GM21515 (cell line): ENCODE measurements at regions not wholly inside any gene's neighbourhood (a gene's known extent, or its start where the extent isn't known, plus 50 kb on each side); places are given as distances from the start of the nearest gene placed in this dataset.
"Not testable (repeated sequence)": the region's sequence is repeated elsewhere in the genome, so short reads cannot be mapped to it uniquely, and the experiment has no call there.

Experiments
- ATAC-seq: cut with Tn5 transposase; IDR thresholded peaks from one replicate; pipeline ENCODE4 v1.9.1; 2021; ENCODE audit not compliant: unreplicated experiment

DNA sequence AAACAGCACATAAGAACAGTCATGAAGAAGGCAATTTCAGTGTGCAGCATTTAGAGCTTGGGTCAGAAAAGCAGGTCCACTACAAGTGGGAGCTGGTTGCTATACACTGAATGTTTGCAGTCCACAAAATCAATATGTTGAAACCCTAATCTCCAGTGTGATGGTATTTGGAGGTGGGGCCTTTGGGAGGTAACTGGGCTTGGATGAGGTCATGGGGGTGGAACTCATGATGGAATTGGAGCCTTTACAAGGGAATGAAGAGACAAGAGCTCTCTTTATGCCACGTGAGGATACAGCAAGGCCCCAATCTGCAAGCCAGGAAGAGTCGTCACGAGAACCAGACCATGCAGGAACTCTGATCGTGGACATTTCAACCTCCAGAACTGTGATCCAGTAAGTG lies 216.7 kb upstream of the SLC35B3 start:
- no peak for ATAC-seq

DNA sequence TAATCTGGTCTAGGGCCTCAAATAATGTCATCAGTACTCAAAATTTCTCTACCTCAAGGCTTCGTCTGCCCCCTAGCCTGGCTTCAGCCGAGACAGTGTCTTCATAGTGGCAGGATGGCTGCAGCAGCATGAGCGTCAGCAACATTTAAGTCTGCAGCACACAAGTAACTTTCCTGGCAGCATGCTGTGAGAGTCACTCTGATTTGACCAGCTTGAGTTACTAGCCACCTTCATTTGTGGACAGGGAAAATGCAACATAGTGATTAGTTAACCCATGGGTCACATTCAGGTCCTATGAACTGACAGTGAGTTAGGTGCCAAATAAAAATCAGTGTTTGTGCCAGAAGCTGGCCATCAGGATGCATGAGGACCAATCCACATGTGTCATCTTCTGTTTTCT lies 209.9 kb upstream of the SLC35B3 start:
- ATAC-seq = no peak

DNA sequence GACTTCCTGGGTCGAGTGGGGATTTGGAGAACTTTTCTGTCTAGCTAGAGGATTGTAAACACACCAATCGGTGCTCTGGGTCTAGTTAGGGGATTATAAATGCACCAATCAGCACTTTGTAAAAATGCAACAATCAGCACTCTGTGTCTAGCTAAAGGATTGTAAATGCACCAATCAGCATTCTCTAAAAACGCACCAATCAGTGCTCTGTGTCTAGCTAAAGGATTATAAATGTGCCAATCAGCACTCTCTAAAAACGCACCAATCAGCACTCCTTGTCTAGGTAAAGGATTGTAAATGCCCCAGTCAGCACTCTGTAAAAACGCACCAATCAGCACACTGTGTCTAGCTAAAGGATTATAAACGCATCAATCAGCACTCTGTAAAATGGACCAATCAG lies 209.0 kb upstream of the SLC35B3 start:
- no peak for ATAC-seq

DNA sequence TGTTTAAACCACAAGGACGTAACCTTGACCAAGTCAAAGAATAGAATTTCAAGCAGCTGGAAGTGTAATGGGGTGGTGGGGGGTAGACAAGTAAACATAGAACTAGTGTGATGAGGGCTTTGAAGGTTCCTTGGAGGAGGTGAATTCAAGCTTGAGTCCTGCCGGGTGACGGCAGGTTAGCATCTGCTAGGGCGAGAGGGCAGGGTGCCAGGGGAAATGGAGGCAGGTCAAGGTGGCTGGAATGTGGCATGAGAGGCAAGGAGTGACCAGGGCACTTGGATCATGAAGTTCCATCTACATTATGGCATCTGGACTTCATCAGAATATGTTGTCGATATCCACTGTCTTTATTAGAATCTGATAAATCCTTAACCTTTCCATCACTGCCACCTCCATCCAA lies 207.5 kb upstream of the SLC35B3 start:
- no peak for ATAC-seq

DNA sequence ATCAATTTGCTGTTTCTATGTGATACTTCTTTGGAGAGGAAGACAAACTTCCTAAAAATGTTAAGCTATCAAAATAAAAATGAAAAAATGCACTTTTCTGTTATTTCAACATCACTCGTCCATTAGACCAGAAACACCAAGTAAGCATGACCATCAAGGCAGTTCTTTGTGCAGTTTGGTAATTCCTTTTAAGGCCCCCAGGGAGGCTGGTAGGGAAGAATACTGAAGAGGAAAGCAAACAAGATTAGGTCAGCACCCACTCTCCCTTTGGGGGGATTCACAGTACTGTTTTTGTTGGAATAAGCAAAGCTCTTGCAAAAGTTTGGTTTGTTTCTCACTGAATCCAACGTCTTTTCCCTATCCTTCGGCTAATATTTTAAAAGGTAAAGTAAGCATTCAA lies 206.8 kb upstream of the SLC35B3 start:
- no peak for ATAC-seq

DNA sequence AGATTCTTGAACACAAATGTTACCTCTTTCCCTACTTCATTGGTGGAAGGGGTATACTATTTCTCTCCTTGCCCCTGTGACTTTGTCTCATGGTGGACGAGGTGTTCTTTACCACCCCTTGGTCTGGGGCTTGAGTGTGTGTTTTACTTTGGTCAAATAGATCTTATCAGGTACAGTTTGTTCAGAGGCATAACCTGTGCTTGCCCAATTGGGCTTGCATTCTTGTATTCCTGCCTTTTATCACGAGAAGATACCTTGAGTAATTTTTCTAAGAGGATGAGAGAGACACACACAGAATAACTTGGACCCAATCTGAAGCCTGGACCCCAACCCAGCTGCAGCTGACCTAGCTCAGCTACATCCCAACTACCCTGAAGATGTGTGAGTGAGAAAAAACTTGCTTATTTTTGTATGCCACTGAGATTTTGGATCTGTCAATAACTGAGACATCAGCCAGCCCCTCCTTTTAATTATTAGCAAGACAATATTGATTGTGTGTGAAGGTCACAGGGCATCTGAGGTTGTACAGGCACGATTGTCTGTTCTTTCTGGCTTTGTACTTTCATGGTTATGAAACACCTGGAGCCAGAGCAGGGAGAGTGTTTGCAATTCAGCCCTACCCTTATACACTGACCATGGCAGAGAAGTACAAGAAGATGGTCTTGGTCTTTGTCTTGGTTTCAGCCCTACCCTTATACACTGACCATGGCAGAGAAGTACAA lies 204.7 kb upstream of the SLC35B3 start:
- ATAC-seq = no peak

DNA sequence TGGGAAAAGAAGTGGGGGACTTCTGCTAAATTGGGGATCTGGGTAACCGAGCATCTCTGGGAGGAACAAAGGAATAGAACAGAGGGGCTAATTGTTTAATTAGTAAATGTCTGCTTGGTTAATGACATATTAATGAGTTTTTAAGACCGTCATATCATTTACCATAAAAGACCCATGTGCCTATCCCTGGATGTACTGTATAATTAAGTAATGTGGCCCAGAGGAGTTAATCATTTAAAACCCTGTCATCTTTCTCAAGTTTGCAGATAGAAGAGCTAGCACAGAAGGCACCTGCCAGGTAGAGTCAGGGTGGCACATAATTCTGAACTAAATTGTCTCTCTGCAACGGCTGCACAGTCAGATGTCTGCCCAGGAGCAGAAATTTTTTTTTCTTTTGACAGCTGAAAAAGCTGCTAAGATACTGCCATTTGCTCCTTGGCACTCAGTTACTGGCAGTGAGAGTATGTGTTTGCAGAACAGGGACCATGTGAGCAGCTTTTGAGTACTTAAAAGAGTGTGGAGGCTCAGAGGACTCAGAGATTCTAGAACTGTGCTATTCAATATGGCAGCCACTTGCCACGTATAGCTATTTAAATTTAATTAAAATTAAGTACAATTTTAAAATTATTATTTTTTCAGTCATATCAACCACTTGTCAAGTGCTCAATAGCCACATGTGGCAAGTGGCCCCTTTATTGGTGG lies 202.7 kb upstream of the SLC35B3 start:
- ATAC-seq = no peak

DNA sequence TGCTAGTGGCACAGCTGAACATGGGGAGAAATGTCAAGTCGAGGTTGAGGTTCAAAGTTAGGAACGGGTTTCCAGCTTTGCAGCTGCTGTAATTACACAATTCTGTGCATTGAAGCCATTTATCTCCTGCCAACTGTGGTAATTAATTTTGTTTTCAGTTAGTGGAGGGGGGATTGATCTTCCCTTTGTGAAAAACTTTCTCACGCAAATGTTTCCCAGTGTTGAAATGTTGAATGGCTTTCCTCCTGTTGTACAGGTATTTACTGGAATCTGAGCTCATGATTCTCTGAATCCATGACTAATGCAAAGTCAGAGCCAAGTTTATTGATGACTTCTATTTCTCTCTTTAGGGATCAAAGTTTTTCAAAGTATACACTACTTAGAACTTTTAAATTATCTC lies 198.4 kb upstream of the SLC35B3 start:
- no peak for ATAC-seq

DNA sequence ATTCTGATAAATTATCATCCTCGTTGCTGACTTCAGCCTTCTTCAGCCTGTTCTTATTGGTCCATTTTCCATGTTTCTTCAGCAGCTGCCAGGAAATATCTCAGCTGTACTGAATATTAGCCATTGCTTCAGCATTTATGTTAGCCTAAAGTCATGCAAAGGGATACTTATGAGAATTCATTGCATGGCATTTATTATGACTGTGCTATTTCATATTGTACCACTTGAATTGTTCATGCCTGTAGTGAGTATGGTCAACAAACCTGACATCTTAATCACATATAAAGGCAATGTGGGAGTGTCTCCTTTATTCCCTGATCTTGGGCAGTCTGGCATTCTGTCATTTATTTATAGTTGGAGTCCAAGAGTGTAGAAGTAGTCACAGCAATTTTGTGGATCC lies 193.4 kb upstream of the SLC35B3 start:
- no peak for ATAC-seq

DNA sequence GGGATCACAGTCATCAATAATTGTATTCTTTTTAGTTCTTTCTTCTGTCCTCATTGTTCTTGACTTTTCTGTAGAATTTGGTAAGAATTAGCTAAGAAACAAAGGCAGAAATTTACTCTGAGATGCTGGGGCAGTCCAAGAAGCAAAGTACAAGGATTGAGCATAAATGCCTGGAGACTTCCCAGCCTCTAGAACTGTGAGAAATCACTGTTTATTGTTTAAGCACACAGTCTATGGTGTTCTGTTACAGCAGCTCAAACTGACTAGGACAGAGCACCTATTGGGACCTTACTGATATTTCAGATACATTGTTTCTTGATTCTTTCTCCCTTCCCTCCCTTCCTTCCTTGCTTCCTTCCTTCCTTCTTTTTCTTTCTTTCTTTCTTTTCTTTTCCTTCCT lies 192.7 kb upstream of the SLC35B3 start:
- no peak for ATAC-seq

DNA sequence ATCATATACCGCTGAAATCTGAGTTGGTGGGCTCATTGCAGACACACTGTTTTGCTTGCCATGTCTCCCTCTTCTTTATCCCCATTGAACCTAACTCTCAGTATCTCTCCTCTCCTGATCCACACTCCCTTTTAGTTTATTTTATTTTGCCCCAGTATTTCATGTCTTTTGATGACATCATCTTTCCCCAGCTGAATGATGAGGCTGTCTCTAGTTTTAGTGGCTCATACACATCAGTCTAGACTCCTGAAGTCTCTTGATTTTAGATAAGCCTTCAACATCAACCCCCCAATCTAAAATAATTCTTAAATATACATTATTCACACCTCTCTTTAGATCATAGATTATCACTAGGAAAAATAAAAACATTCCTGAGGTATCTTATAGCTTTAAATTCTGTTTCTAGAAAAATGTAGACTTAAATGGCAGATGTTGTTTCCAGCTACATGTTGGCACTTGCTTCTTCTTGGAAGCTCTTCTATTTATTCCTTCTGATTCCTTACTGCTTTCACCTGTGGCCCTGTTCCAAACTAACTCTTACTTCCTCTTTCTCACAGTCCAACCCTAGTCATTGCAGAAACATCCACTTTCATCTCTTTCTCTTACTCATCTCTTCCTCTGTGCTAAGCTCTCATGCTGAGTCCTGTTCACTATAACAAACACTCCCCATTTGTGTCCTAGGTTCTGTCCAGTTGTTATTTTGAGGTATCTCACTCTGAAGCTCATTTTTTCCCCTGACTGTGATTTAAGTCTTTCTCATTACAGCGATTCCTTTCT lies 191.9 kb upstream of the SLC35B3 start:
- ATAC-seq = no peak

DNA sequence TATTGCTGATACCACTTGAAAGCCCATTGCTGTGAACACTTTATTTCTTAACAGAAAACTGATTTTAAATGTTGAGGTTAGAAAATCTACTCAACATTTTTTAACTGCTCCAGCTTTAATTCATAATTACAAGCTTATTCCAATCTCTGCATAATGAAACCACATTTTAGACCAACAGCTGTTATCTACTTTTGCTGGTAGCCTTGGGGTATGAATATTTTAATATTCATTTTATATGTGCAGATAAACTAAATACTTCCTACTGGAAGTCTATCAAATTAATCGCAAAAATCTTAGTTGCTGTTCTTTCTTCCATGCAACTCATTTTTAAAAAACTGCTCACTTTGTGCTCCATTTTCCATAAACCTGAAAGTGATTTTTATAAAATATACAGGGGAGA lies 189.3 kb upstream of the SLC35B3 start:
- ATAC-seq = no peak

DNA sequence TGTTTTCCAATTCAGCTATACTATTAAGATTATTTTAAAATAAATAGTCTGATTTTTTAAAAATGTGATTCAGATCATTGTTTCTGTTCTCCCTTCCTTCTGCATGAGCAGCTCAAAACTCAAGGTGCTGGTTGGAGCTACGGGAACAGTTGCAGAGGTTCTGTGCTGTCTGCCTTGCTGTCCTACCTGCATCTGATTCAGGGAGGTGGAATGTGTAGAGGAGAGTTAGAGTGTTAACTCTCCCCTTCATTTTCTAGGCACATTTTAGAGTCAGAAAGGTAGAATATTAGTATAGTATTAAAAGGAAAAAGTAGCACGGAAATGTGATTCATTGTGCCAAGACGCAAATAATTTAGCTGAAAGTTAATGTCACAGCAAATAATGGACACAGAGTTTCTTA lies 188.1 kb upstream of the SLC35B3 start:
- ATAC-seq = no peak

DNA sequence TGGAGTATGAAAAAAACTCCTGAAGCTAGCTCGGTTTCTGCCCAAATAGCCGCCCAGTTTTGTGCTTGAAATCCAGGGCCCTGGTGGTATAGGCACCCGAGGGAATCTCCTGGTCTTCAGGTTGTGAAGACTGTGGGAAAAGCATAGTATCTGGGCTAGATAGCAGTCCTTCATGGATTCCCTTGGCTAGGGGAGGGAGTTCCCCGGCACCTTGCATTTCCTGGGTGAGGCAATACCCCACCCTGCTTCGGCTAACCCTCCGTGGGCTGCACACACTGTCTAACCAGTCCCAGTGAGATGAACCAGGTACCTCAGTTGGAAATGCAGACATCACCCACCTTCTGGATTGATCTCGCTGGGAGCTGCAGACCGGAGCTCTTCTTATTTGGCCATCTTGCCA lies 184.5 kb upstream of the SLC35B3 start:
- ATAC-seq = no peak

DNA sequence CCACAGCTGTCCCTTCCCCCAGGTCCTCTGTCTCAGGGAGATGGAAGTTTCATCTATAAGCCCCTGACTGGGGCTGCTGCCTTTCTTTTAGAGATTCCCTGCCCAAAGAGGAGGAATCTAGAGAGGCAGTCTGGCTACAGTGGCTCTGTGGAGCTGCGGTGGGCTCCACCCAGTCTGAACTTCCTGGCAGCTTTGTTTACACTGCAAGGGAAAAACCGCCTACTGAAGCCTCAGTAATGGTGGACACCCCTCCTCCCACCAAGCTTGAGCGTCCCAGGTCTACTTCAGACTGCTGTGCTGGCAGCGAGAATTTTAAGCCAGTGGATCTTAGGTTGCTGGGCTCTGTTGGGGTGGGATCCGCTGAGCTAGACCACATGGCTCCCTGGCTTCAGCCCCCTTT lies 184.1 kb upstream of the SLC35B3 start:
- ATAC-seq = not testable (repeated sequence)

DNA sequence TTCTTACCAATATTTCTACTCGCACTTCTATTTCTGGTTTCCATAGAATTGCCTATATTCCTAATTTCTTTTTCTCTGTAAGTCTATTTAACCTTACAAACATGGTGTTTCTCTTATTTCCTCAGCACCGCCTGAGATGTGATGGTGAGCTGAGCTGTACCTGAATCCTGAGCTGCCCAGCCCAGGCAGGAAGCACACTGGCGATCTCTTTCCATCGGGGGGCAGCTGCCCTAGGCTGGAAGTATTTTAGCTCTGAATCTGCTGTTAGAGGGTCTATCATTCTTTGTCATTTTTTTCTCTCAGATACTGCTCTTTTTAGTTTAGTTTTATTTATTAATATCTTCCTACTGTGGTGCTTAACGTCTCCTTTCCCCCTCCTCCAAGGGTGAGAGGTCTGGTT lies 173.4 kb upstream of the SLC35B3 start:
- no peak for ATAC-seq

DNA sequence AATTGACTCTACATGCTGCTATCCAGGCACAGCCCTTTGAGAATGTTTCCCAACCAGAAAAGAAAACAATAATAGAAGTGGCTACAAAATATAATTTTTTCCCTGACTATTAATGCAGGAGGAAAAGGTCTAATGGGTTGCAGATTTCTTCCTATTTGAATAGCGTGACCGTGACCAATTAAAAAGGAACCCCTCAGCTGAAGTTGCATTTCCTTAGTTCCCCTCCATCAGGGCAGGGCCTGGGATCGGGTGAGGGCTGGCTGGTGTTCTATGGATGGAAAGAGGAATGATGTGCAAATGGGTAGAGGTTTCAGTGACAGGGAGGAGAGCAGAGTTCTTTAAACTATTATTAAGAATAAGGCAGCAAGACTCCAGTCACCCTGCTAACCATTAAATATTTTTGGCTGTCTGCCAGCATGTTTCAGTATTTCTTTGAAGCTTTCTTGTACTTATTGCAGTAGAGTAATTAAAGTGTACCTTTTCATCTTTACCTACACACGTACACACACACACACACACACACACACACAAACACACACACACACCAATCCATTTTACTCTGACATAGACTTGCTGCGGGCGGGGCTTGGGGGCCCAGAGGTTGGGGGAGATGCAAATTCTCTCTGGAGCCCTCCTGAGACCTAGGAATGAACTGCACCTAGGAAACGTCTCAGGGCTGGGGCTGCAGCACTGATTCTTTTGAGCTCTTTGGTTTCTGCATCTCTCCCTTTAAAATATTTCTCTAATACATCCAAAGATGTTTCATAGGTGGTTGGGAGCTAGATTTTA lies 154.8 kb upstream of the SLC35B3 start:
- no peak for ATAC-seq

DNA sequence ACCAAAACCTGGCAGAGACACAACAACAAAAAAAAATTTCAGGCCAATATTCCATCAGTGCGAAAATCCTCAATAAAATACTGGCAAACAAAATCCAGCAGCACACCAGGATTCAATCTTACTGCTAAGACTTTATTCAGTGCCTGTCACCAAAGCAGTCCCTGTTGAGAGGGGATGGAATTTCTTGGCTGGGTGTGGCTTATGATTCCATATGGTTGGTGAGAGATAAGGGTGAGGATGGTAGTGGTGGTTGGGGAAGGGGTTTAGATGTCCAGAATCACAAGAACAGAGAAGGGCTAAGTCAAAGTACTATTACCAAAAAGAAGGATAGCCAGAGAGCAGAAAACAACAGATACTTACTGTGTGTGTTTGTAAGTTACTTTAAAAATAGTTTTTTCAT lies 152.8 kb upstream of the SLC35B3 start:
- no peak for ATAC-seq

DNA sequence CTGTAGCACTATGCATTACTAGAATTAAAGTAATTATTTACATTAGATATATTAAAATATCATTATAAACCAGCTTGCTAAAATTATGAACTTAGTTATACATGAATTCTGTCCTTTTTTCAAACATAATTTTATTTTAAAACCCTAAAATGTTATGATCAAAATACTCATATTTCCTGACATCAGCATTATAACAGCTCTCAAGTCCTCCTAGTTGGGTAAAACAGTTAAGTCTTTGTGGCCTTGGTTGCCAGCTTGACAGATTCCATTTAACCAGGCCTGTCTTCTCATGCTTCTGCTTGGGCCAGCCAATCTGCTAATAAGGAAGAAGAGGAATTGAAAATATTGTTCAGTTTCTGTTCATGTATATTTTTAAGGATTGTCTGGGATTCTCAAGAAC lies 147.9 kb upstream of the SLC35B3 start:
- no peak for ATAC-seq

DNA sequence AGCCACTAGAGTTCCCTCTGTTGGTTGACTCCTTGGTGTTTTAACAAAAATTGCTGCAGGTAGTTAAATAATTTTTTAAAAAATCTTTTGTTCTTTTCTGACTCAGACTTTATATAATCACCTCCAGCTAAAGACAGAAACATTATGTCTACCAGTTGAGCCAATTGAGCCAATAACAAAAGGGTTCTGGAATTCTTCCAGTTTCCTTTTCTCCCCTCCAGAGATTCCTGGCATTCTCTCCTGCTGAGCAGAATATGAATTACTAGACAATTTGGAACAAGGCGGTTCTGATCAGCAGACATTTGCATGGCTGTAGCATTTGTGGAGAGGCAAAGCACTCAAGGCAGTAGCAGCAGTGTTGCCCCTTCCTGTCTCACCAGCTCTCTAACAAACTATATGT lies 144.0 kb upstream of the SLC35B3 start:
- no peak for ATAC-seq

DNA sequence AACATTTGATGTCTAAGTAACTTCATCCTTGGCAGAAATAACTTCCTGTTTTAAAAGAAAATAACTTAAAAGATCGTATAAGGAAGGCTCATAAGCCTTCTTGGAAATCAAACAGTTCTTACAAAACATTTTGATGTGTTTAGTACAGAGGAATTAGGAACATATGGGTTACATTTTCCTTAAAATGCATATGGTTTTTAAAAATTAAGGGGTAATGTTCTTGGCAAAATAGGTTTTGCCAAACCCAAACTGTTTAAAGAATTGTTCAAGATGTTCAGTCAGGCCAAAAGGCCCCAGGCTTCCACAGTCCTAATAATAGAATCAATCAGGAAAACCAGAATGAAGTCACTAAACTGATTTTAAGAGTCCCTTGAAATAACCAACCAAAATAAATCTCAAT lies 142.7 kb upstream of the SLC35B3 start:
- no peak for ATAC-seq
